Hematopoietic multipotent progenitor cell treated with erythropoietin and hydrocortisone succinate and interleukin-3 and kit ligand, for 8 days (in vitro differentiated cells): ENCODE measurements at regions not wholly inside any gene's neighbourhood (a gene's known extent, or its start where the extent isn't known, plus 50 kb on each side); places are given as distances from the start of the nearest gene placed in this dataset.
"Not testable (repeated sequence)": the region's sequence is repeated elsewhere in the genome, so short reads cannot be mapped to it uniquely, and the experiment has no call there.

ENCODE experiments used
- DNase-seq: peaks from one replicate; pipeline ENCODE4 v3.0.0-alpha.2; 2015

DNA sequence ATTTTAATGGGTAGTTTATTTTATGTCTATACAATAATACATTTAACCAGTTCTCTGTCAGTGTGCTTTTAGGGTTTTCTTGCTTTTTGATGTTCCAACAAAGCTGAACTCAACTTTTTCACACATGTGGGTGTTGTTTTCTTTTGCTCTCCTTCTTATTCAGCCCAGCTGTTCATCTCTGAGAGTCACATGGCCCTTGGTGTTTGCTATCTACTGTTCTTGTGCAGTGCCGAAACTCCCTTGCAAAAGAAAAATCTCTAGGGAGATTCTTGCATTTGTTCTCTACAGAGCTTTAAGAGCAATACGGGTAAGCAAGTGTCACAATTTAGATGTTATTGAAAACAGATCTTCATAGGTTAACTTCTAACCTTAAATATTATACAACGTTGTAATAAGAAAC, 281.1 kb upstream of the CXADR start:
- DNase-seq: no peak

GRCh38 chr21:17238468-17238867, 274.4 kb upstream of the CXADR start:
- no peak for DNase-seq

DNA sequence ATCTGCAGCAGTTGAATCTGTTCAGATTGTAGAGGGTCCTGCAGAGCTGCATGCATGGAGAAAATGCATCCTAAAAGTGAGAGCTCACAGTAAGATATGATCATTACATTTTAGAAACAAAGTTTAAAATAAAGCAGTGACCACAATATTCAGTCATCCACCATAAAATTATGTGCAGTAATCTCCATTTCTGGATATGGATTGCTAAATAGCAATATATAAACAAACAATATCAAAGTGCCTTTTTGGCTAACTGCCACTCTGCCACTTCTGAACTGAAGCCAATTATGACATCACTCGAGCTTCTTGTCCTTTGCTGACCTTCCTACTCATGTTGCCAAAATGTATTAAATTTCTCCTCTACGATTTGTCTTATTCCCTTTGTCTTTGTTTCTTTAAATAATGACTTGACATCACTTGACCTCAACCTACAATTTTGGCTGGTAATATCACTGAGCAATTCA, 262.0 kb upstream of the CXADR start:
- no peak for DNase-seq

- DNase-seq: no peak
These were observed 255.1 kb upstream of the CXADR start for GRCh38 chr21:17257784-17258183.

GRCh38 chr21:17264182-17264581, 248.7 kb upstream of the CXADR start:
- DNase-seq: no peak

- DNase-seq: no peak
These were observed 243.1 kb upstream of the CXADR start for GRCh38 chr21:17269760-17270159.

GRCh38 chr21:17270229-17270628, 242.6 kb upstream of the CXADR start:
- DNase-seq: peak; percentile 21

- no peak for DNase-seq
These were observed 233.2 kb upstream of the CXADR start for GRCh38 chr21:17279663-17280062.

DNA sequence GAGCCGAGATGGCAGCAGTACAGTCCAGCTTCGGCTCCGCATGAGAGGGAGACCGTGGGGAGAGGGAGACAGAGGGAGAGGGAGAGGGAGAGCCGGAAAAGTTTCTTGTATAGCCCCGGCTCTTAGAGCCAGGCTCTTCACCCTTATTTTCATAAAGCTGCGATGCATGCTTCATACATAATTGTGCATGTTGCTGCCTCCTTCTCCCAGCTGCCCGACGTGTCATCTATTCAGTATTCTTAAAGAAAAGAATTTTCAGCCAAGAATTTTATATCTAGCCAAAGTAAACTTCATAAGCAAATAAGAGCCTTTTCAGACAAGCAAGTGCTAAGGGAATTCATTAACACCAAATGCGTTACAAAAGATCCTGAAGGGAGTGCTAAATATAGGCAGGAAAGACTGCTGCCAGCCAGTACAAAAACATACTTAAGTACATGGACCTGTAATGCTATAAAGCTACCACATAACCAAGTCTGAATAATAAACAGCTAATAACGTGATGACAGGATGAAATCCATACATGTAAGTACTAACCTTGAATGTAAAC, 219.8 kb upstream of the CXADR start:
- DNase-seq: not testable (repeated sequence)

DNA sequence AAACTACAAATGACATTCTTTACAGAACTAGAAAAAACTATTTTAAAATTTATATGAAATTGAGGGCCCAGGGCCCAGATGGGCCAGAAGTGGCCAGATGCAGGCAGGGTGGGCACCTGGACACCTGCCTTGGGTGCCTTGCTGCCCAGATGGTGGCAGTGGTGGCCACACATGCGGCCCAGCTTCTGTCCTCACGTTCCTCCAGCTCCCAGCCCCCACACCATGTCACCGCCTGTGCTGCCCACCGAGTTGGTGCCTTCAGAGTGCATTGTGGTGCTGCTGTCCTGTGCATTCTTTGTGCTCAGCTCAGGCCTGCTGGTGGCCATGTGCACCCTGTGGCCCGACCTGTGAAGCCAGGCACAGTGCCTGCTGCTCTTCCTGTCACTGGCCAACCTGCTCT, 216.8 kb upstream of the CXADR start:
- DNase-seq: no peak

DNA sequence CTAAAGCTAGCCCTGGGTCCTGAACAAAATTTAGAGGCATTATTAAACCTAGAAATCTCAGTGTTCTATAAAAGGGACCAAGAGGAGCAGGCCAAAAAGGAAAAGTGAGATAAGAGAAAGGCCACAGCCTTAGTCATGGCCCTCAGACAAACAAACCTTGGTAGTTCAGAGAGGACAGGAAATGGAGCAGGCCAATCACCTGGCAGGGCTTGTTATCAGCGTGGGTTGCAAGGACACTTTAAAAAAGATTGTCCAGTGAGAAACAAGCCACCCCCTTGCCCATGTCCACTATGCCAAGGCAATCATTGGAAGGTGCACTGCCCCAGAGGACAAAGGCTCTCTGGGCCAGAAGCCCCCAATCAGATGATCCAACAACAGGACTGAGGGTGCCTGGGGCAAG, 213.3 kb upstream of the CXADR start:
- DNase-seq: not testable (repeated sequence)

DNA sequence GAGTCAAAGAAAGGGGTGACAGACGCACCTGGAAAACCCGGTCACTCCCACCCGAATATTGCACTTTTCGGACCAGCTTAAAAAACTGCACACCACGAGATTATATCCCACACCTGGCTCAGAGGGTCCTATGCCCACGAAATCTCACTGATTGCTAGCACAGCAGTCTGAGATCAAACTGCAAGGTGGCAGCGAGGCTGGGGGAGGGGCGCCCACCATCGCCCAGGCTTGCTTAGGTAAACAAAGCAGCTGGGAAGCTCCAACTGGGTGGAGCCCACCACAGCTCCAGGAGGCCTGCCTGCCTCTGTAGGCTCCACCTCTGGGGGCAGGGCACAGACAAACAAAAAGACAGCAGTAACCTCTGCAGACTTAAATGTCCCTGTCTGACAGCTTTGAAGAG, 185.1 kb upstream of the CXADR start:
- not testable (repeated sequence) for DNase-seq

DNA sequence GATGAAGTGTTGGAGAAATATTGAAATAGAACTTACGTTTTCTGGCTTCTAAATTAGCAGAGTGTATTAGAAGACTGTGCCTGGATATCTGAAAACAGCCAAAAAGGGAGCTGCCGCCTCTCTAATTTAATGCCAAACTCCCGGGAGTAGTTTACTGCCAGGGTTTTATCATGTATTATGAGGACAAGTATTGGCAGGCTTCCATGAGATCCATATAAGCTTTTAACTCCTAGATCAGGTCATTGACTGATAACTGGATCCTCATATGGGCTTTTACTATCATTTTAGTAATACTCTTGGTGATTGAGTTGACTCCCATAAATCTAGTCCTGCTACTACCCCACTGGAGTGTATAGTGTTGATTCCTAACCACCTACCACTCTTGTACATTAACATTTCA, 178.4 kb upstream of the CXADR start:
- no peak for DNase-seq

DNA sequence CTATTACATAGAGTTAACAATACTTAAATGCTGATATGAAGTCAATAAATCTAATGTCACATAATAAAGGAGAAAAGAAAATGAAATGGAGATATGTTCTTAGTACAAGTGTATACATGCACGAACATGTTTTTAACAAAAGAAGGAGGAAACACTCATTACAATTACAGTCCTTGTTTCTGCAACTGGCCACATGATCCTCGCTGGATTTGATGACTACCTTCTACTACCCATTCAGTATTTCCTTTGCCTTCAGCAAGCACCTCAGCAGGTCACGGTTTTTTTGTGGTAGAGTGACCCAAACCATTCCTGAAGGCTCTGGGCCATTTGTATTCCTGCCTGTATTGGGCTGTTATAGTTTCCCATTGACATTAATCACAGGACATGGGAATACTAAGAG, 172.8 kb upstream of the CXADR start:
- no peak for DNase-seq

GRCh38 chr21:17343055-17343454, 169.8 kb upstream of the CXADR start:
- DNase-seq: peak; percentile 29

GRCh38 chr21:17348357-17348756, 164.5 kb upstream of the CXADR start:
- no peak for DNase-seq

DNA sequence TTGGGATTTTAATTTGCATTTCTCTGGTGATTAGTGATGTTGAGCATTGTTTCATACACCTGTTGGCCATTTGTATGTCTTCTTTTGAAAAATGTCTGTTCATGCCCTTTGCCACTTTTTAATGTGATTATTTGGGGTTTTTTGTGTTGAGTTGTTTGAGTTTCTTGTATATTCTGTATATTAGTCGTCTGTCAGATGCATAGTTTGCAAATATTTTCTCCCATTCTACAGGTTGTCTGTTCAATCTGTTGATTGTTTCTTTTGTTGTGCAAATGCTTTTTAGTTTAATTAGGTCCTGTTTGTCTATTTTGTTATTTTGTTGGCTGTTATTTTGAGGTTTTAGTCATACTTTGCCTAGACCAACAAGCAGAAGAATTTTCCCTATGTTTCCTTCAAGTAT, 164.0 kb upstream of the CXADR start:
- no peak for DNase-seq

DNA sequence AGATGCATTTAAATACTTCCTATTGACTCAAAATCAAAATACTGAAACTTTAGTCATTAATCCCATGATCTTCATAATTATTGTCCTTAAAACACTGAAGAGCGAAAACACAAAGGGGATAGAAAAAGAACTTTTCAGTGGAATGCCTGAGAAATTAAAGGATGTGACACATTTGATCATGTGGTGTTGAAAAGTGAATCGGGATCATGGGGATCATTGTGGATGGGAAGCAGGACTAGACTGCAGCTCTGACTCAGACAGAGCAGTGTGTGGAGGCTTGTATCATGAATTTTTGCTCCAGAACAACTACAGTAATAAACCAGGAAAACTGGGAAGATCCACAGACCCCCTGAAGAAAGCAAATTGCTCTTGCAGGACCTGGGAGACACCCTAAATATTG, 161.1 kb upstream of the CXADR start:
- no peak for DNase-seq

DNA sequence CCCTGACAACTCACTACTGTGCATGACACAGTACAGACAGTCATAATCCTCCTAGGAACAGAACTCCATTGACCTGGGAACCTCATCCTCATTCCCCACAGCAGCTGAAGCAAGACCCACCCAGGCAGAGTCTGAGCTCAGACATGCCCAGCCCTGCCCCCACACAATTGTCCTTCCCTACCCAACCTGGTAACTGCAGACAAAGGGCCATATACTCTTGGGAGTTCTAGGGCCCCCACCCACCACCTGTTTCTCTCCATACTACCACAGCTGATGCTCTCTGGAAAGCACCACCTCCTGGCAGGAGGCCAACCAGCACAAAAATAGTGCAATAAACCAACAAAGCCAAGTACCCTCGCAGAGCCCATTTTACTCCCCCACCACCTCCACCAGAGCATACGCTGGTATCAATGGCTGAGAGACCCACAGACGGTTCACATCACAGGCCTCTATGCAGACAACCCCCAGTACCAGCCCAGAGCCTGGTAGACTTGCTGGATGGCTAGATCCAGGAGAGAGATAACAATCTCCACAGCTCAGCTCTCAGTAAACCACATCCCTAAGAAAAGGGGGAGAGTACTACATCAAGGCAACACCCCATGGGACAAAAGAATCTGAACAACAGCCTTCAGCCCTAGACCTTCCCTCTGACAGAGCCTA, 159.7 kb upstream of the CXADR start:
- DNase-seq: no peak

DNA sequence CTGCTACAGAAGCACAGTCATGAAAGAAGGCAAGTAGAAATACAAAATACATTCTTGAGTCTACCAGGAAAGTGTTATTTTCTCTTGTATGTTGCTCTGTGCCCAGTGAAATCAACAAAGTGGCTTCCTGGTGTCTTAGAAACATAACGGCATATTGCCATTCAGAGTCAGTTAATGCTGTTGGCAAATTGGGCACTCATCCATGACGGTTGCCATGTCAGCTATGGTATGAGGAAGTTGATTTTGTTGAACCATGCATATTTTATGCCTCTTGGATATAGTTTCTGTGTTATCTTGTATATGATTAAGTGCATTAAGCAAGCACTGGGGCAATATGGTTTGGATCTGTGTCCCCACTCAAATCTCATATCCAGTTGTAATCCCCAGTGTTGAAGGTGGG, 153.1 kb upstream of the CXADR start:
- DNase-seq: no peak

GRCh38 chr21:17368748-17369363, 144.0 kb upstream of the CXADR start:
- DNase-seq: no peak

- no peak for DNase-seq
These were observed 142.6 kb upstream of the CXADR start for GRCh38 chr21:17370263-17370662.

- no peak for DNase-seq
These were observed 141.9 kb upstream of the CXADR start for GRCh38 chr21:17370916-17371315.

GRCh38 chr21:17371450-17371849, 141.4 kb upstream of the CXADR start:
- DNase-seq: no peak

DNA sequence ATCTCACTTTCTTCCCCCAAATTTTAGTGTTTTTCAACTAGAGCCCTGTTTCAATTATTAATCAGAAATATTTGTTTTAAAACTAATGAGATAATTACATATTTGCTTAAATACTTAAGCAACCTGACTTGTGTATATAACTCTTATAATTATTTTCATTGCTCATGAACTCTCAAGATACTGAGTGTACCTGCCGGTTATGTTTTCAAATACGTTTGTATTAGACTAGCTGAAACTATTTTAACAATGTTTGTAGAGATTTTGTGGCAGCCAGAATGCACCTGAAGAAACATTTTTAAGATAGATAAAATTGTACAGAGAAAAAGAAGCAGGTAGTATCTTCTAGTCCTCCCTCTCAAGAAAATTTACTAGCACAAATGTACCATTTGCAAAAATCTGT, 140.6 kb upstream of the CXADR start:
- DNase-seq: no peak
